ENCODE measurements at regions not wholly inside any gene's neighbourhood (a gene's known extent, or its start where the extent isn't known, plus 50 kb on each side); places are given as distances from the start of the nearest gene placed in this dataset.
"Not testable (repeated sequence)": the region's sequence is repeated elsewhere in the genome, so short reads cannot be mapped to it uniquely, and the experiment has no call there.

DNA sequence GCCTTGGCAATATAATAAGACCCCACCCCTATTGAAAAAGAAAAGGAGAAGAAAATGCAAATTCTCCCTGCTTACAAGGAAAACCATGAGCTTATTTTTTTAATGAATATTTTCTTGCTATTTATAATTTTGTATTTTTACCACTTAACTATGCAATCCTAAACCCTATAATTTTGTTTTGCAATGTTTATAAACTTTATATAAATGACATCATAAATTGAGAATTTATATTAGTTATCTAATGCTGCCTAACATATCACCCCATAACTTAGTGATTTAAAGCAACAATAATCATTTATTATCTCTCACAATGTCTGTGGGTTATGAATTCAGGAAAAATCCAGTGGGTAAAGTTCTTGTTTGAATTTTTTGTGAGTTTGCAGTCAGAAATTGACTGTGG lies 369.1 kb downstream of the TAF11L14 start:
- DNase-seq (ENCODE audit: low read depth, low spot score) = no peak
- H3K4me3 ChIP-seq (ENCODE audit: insufficient read length, low read depth) = no peak overlapping the region
- no peaks in the 10 kb centered on the region for H3K9me3 ChIP-seq (ENCODE audit: insufficient read depth, low read length)
- no peak for TF ChIP-seq SUZ12 (IDR thresholded peaks at IDR 0.05; ENCODE audit: extremely low read depth, insufficient read depth, insufficient read length)
- no peak for TF ChIP-seq ZNF274 (IDR thresholded peaks at IDR 0.05; ENCODE audit: low read depth, low read length)
- TF ChIP-seq YY1 (IDR thresholded peaks at IDR 0.05; ENCODE audit: insufficient read depth, insufficient read length) = no peak
- H3K36me3 ChIP-seq (ENCODE audit: insufficient read depth, insufficient read length, low read length) = no peaks in the 10 kb centered on the region
- no peaks in the 10 kb centered on the region for H3K27me3 ChIP-seq (ENCODE audit: insufficient read depth, insufficient read length)
- no peak overlapping the region for H3K9ac ChIP-seq (ENCODE audit: insufficient read length, low read depth)
- no peaks in the 10 kb centered on the region for H3K4me1 ChIP-seq (ENCODE audit: insufficient read depth, insufficient read length)

- no peak for DNase-seq (ENCODE audit: low read depth, low spot score)
- Histone ChIP-seq H3K9me3 (ENCODE audit: insufficient read depth, low read length) (no peaks in the 10 kb centered on the region), H3K27me3 (ENCODE audit: insufficient read depth, insufficient read length) (no peaks in the 10 kb centered on the region), H3K9ac (ENCODE audit: insufficient read length, low read depth) (no peak overlapping the region), H3K4me3 (ENCODE audit: insufficient read length, low read depth) (no peak overlapping the region), H3K4me1 (ENCODE audit: insufficient read depth, insufficient read length) (no peaks in the 10 kb centered on the region), H3K36me3 (ENCODE audit: insufficient read depth, insufficient read length, low read length) (no peaks in the 10 kb centered on the region)
- no peak for TF ChIP-seq ZNF274 (IDR thresholded peaks at IDR 0.05; ENCODE audit: low read depth, low read length)
- TF ChIP-seq YY1 (IDR thresholded peaks at IDR 0.05; ENCODE audit: insufficient read depth, insufficient read length) = no peak
- TF ChIP-seq SUZ12 (IDR thresholded peaks at IDR 0.05; ENCODE audit: extremely low read depth, insufficient read depth, insufficient read length) = no peak
These were observed 369.5 kb downstream of the TAF11L14 start for GRCh38 chr5:18003784-18004183.

DNA sequence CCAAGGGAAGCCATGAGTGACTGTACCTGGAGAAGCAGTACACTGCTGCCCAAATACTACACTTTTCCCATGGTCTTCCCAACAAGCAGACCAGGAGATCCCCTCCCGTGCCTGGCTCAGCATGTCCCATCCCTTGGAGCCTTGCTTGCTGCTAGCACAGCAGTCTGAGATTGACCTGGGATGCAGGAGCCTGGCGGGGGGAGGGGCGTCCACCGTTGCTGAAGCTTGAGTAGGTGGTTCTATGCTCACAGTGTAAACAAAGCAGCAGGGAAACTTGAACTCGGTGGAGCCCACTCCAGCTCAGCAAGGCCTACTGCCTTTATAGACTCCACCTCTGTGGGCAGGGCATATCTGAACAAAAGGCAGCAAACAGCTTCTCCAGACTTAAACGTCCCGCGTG lies 372.0 kb downstream of the TAF11L14 start:
- H3K4me3 ChIP-seq (ENCODE audit: insufficient read length, low read depth); DNase-seq (ENCODE audit: low read depth, low spot score); H3K36me3 ChIP-seq (ENCODE audit: insufficient read depth, insufficient read length, low read length); H3K9me3 ChIP-seq (ENCODE audit: insufficient read depth, low read length); H3K4me1 ChIP-seq (ENCODE audit: insufficient read depth, insufficient read length); H3K27me3 ChIP-seq (ENCODE audit: insufficient read depth, insufficient read length); H3K9ac ChIP-seq (ENCODE audit: insufficient read length, low read depth): not testable (repeated sequence)

GRCh38 chr5:18008940-18009339 lies 374.7 kb downstream of the TAF11L14 start:
- Histone ChIP-seq H3K9me3 (ENCODE audit: insufficient read depth, low read length) (no peaks in the 10 kb centered on the region), H3K9ac (ENCODE audit: insufficient read length, low read depth) (no peak overlapping the region), H3K4me1 (ENCODE audit: insufficient read depth, insufficient read length) (no peaks in the 10 kb centered on the region), H3K4me3 (ENCODE audit: insufficient read length, low read depth) (no peak overlapping the region), H3K36me3 (ENCODE audit: insufficient read depth, insufficient read length, low read length) (no peaks in the 10 kb centered on the region), H3K27me3 (ENCODE audit: insufficient read depth, insufficient read length) (no peaks in the 10 kb centered on the region)
- no peak for TF ChIP-seq ZNF274 (IDR thresholded peaks at IDR 0.05; ENCODE audit: low read depth, low read length)
- TF ChIP-seq SUZ12 (IDR thresholded peaks at IDR 0.05; ENCODE audit: extremely low read depth, insufficient read depth, insufficient read length) = no peak
- TF ChIP-seq YY1 (IDR thresholded peaks at IDR 0.05; ENCODE audit: insufficient read depth, insufficient read length) = no peak
- DNase-seq (ENCODE audit: low read depth, low spot score) = no peak

- Histone ChIP-seq H3K9me3 (ENCODE audit: insufficient read depth, low read length) (no peaks in the 10 kb centered on the region), H3K4me3 (ENCODE audit: insufficient read length, low read depth) (no peak overlapping the region), H3K27me3 (ENCODE audit: insufficient read depth, insufficient read length) (no peaks in the 10 kb centered on the region), H3K4me1 (ENCODE audit: insufficient read depth, insufficient read length) (no peaks in the 10 kb centered on the region), H3K9ac (ENCODE audit: insufficient read length, low read depth) (no peak overlapping the region), H3K36me3 (ENCODE audit: insufficient read depth, insufficient read length, low read length) (no peaks in the 10 kb centered on the region)
- no peak for TF ChIP-seq SUZ12 (IDR thresholded peaks at IDR 0.05; ENCODE audit: extremely low read depth, insufficient read depth, insufficient read length)
- no peak for DNase-seq (ENCODE audit: low read depth, low spot score)
These were observed 375.8 kb downstream of the TAF11L14 start for GRCh38 chr5:18010053-18010452.

GRCh38 chr5:18018472-18018871 lies 384.2 kb downstream of the TAF11L14 start:
- no peaks in the 10 kb centered on the region for H3K4me1 ChIP-seq (ENCODE audit: insufficient read depth, insufficient read length)
- no peak for DNase-seq (ENCODE audit: low read depth, low spot score)
- H3K27me3 ChIP-seq (ENCODE audit: insufficient read depth, insufficient read length) = no peaks in the 10 kb centered on the region
- H3K9me3 ChIP-seq (ENCODE audit: insufficient read depth, low read length) = no peaks in the 10 kb centered on the region
- no peaks in the 10 kb centered on the region for H3K36me3 ChIP-seq (ENCODE audit: insufficient read depth, insufficient read length, low read length)
- no peak overlapping the region for H3K4me3 ChIP-seq (ENCODE audit: insufficient read length, low read depth)
- H3K9ac ChIP-seq (ENCODE audit: insufficient read length, low read depth) = no peak overlapping the region
- no peak for TF ChIP-seq YY1 (IDR thresholded peaks at IDR 0.05; ENCODE audit: insufficient read depth, insufficient read length)
- no peak for TF ChIP-seq SUZ12 (IDR thresholded peaks at IDR 0.05; ENCODE audit: extremely low read depth, insufficient read depth, insufficient read length)
- TF ChIP-seq ZNF274 (IDR thresholded peaks at IDR 0.05; ENCODE audit: low read depth, low read length) = no peak

DNA sequence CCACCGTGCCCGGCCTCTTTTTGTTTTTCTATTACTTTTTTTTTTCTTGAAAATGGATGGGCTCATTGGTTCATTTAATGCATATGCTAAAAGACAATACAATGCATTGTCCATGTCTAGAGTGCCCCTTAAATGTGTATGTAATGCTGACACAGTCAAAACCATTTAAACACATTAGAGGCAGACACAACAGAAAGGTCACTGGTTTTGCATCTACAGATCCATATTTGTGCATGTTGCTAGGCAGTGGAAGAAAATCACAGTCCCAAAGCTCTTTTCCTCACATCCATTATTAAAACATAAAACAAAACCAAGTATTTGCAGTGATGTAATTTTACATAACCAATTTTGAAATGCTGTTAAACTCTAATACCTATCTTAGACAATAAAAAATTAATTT lies 389.0 kb downstream of the TAF11L14 start:
- H3K4me3 ChIP-seq (ENCODE audit: insufficient read length, low read depth) = no peak overlapping the region
- no peak overlapping the region for H3K9ac ChIP-seq (ENCODE audit: insufficient read length, low read depth)
- TF ChIP-seq ZNF274 (IDR thresholded peaks at IDR 0.05; ENCODE audit: low read depth, low read length) = no peak
- TF ChIP-seq SUZ12 (IDR thresholded peaks at IDR 0.05; ENCODE audit: extremely low read depth, insufficient read depth, insufficient read length) = no peak
- TF ChIP-seq YY1 (IDR thresholded peaks at IDR 0.05; ENCODE audit: insufficient read depth, insufficient read length) = no peak
- no peaks in the 10 kb centered on the region for H3K27me3 ChIP-seq (ENCODE audit: insufficient read depth, insufficient read length)
- no peak for DNase-seq (ENCODE audit: low read depth, low spot score)
- no peaks in the 10 kb centered on the region for H3K9me3 ChIP-seq (ENCODE audit: insufficient read depth, low read length)
- no peaks in the 10 kb centered on the region for H3K36me3 ChIP-seq (ENCODE audit: insufficient read depth, insufficient read length, low read length)
- H3K4me1 ChIP-seq (ENCODE audit: insufficient read depth, insufficient read length) = no peaks in the 10 kb centered on the region

DNA sequence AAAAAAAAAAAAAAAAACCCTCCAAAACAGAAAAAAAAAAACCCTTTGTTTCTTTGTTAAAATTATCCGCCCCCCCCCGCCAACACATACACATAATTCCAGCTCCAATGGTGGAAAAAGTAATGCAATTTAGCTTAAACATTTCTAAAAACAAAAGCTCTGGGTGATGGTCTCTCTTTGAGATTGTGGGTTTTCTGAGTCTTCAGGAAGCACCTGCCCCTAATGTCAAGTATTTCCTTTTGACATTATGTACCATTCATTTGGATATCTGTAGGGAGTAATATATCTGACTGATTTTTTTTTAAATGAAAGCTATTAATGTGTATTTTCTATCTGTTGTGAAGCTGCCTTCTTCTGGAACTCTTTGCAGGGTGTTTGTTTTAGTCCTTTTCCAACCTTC lies 389.7 kb downstream of the TAF11L14 start:
- Histone ChIP-seq H3K27me3 (ENCODE audit: insufficient read depth, insufficient read length) (no peaks in the 10 kb centered on the region), H3K9me3 (ENCODE audit: insufficient read depth, low read length) (no peaks in the 10 kb centered on the region), H3K36me3 (ENCODE audit: insufficient read depth, insufficient read length, low read length) (no peaks in the 10 kb centered on the region), H3K9ac (ENCODE audit: insufficient read length, low read depth) (no peak overlapping the region), H3K4me3 (ENCODE audit: insufficient read length, low read depth) (no peak overlapping the region), H3K4me1 (ENCODE audit: insufficient read depth, insufficient read length) (no peaks in the 10 kb centered on the region)
- TF ChIP-seq YY1 (IDR thresholded peaks at IDR 0.05; ENCODE audit: insufficient read depth, insufficient read length) = no peak
- TF ChIP-seq ZNF274 (IDR thresholded peaks at IDR 0.05; ENCODE audit: low read depth, low read length) = no peak
- DNase-seq (ENCODE audit: low read depth, low spot score) = no peak

All from NT2/D1 (cell line).